Transverse colon (tissue), 4 donors: ENCODE measurements at regions not wholly inside any gene's neighbourhood (a gene's known extent, or its start where the extent isn't known, plus 50 kb on each side); places are given as distances from the start of the nearest gene placed in this dataset.

Experiments
- EP300 ChIP-seq: sonication (generic); formaldehyde crosslinking; IDR thresholded peaks from one replicate; pipeline ENCODE4 v1.6.1; 2017; ENCODE audit warnings: antibody characterized with exemption, low read depth
- POLR2A ChIP-seq: fragments of 450-650 bp; IDR thresholded peaks from one replicate; pipeline ENCODE4 v1.6.1; 2016; ENCODE audit warnings: antibody characterized with exemption, mild to moderate bottlenecking, moderate library complexity
- POLR2AphosphoS5 ChIP-seq, 3 donors: sonication (generic); formaldehyde crosslinking; IDR thresholded peaks; one replicate each; pipeline ENCODE4 v1.6.1; 2016; ENCODE audit warnings: antibody characterized with exemption in 3 of 3
- TF ChIP-seq, protein P1 (sequence below), 5 experiments: fragments of 200-600 bp in 3 of 5; fragments of 450-650 bp in 2 of 5; sonication (generic) in 3 of 5; IDR thresholded peaks; 1 replicate in 2 of 5; 2 replicates in 3 of 5; pipeline ENCODE4 v1.5.1; 2016 to 2017; ENCODE audit warnings: antibody characterized with exemption in 5 of 5, inconsistent platforms in 3 of 5, mild to moderate bottlenecking in 2 of 5, moderate library complexity in 1 of 5

GRCh38 chr6:119881416-119881815 lies 531.9 kb upstream of the MAN1A1 start:
- TF ChIP-seq, protein P1, sequence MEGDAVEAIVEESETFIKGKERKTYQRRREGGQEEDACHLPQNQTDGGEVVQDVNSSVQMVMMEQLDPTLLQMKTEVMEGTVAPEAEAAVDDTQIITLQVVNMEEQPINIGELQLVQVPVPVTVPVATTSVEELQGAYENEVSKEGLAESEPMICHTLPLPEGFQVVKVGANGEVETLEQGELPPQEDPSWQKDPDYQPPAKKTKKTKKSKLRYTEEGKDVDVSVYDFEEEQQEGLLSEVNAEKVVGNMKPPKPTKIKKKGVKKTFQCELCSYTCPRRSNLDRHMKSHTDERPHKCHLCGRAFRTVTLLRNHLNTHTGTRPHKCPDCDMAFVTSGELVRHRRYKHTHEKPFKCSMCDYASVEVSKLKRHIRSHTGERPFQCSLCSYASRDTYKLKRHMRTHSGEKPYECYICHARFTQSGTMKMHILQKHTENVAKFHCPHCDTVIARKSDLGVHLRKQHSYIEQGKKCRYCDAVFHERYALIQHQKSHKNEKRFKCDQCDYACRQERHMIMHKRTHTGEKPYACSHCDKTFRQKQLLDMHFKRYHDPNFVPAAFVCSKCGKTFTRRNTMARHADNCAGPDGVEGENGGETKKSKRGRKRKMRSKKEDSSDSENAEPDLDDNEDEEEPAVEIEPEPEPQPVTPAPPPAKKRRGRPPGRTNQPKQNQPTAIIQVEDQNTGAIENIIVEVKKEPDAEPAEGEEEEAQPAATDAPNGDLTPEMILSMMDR (IDR thresholded peaks at IDR 0.05): no peak
- TF ChIP-seq POLR2A: no peak
- no peak for TF ChIP-seq POLR2AphosphoS5 (IDR thresholded peaks at IDR 0.05)
- no peak for TF ChIP-seq EP300
